Gastroesophageal sphincter (tissue), 3 donors: ENCODE measurements at regions not wholly inside any gene's neighbourhood (a gene's known extent, or its start where the extent isn't known, plus 50 kb on each side); places are given as distances from the start of the nearest gene placed in this dataset.

Source experiments
- CTCF ChIP-seq, 4 experiments: fragments of 200-600 bp in 2 of 4; fragments of 450-650 bp in 2 of 4; sonication (generic) in 1 of 4; IDR thresholded peaks; one replicate each; pipeline ENCODE4 v1.5.1; 2017 to 2019; ENCODE audit warnings: antibody characterized with exemption in 4 of 4, mild to moderate bottlenecking in 2 of 4, moderate library complexity in 2 of 4
- EP300 ChIP-seq: sonication (generic); formaldehyde crosslinking; IDR thresholded peaks from one replicate; pipeline ENCODE4 v1.6.1; 2017; ENCODE audit warnings: antibody characterized with exemption, mild to moderate bottlenecking
- POLR2A ChIP-seq, 2 donors: fragments of 450-650 bp; IDR thresholded peaks; one replicate each; pipeline ENCODE4 v1.6.1; 2017; ENCODE audit warnings: antibody characterized with exemption in 2 of 2, mild to moderate bottlenecking in 2 of 2, moderate library complexity in 1 of 2
- POLR2AphosphoS5 ChIP-seq: sonication (generic); formaldehyde crosslinking; IDR thresholded peaks from one replicate; pipeline ENCODE4 v1.6.1; 2017; ENCODE audit warnings: antibody characterized with exemption

DNA sequence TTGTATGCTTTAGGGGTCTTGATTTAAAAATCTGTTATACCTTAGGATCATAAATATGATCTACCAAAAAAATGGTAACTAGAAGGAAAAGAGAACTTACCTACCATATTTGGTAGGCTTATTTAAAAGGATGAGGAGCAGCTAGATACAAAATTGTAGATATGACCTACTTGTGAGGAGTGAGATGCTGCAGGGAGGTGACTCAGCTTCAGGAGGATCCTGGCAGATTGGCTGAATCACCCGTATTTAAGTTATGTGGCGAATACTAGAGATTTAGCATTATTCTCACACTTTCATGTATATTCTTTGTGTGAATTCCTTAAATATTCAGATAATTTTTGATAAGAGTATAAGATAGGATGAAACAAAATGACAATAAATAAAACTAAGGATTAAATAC lies 657.3 kb upstream of the LINC00305 start:
- TF ChIP-seq POLR2A (IDR thresholded peaks at IDR 0.05) (no peak), EP300 (no peak), CTCF (IDR thresholded peaks at IDR 0.05) (no peak), POLR2AphosphoS5 (no peak)
